Keratinocyte (primary cell): ENCODE measurements at regions not wholly inside any gene's neighbourhood (a gene's known extent, or its start where the extent isn't known, plus 50 kb on each side); places are given as distances from the start of the nearest gene placed in this dataset.

ENCODE experiments used
- DNase-seq: peaks from one replicate; pipeline ENCODE4 v3.0.0-alpha.2; 2011; ENCODE audit warnings: low read depth, missing footprints, low spot score
- FAIRE-seq: peaks from 2 replicates; lab custom pipeline; 2011; peaks lifted over from hg19 to GRCh38; lab: Jason Lieb, UNC
- H2AFZ ChIP-seq: 2 replicates; pipeline ENCODE4 v1.6.0; 2012; ENCODE audit warnings: low read length, control low read depth, inconsistent platforms; ENCODE audit not compliant: control insufficient read depth
- H3K27ac ChIP-seq: 2 replicates; pipeline ENCODE4 v1.5.1; 2011; ENCODE audit warnings: low read length; ENCODE audit not compliant: control insufficient read depth, insufficient read depth
- H3K27me3 ChIP-seq: 3 replicates; pipeline ENCODE4 v1.6.0; 2011; ENCODE audit warnings: low read length; ENCODE audit not compliant: control insufficient read depth, insufficient read depth; ENCODE audit errors: extremely low read depth
- H3K36me3 ChIP-seq, 2 experiments: 2 replicates in 1 of 2; 3 replicates in 1 of 2; pipeline ENCODE4 v1.5.1; 2011; ENCODE audit warnings: low read length in 2 of 2, mild to moderate bottlenecking in 1 of 2; ENCODE audit not compliant: control insufficient read depth in 2 of 2, insufficient read depth in 2 of 2; ENCODE audit errors: extremely low read depth in 1 of 2
- H3K4me1 ChIP-seq: 3 replicates; pipeline ENCODE4 v1.5.1; 2011; ENCODE audit warnings: low read length; ENCODE audit not compliant: control insufficient read depth, insufficient read depth; ENCODE audit errors: extremely low read depth
- H3K4me2 ChIP-seq: 3 replicates; pipeline ENCODE4 v1.6.0; 2011; ENCODE audit warnings: low read depth, low read length; ENCODE audit not compliant: control insufficient read depth, insufficient read depth; ENCODE audit errors: extremely low read depth
- H3K4me3 ChIP-seq, 3 experiments: fragments of 200-600 bp in 1 of 3; sonication (generic) in 1 of 3; 2 replicates in 2 of 3; 3 replicates in 1 of 3; pipeline ENCODE4 v1.5.1; 2011 to 2016; ENCODE audit warnings: low read length in 3 of 3, mild to moderate bottlenecking in 3 of 3, control low read depth in 2 of 3, inconsistent platforms in 1 of 3, low read depth in 1 of 3, mixed read lengths in 1 of 3, mixed run types in 1 of 3, moderate library complexity in 1 of 3; ENCODE audit not compliant: control insufficient read depth in 2 of 3, insufficient read depth in 2 of 3; ENCODE audit errors: extremely low read depth in 1 of 3
- H3K79me2 ChIP-seq: 2 replicates; pipeline ENCODE4 v1.6.0; 2012; ENCODE audit warnings: low read length; ENCODE audit not compliant: control insufficient read depth, insufficient read depth
- H3K9ac ChIP-seq: 3 replicates; pipeline ENCODE4 v1.6.0; 2011; ENCODE audit warnings: low read length; ENCODE audit not compliant: control insufficient read depth, insufficient read depth; ENCODE audit errors: extremely low read depth
- H3K9me1 ChIP-seq: 3 replicates; pipeline ENCODE4 v1.6.0; 2011; ENCODE audit warnings: low read length; ENCODE audit not compliant: control insufficient read depth, insufficient read depth; ENCODE audit errors: extremely low read depth
- H3K9me3 ChIP-seq: 2 replicates; pipeline ENCODE4 v1.5.1; 2012; ENCODE audit warnings: low read depth, low read length; ENCODE audit not compliant: control insufficient read depth
- H4K20me1 ChIP-seq: 3 replicates; pipeline ENCODE4 v1.6.0; 2011; ENCODE audit warnings: low read length; ENCODE audit not compliant: control insufficient read depth, insufficient read depth; ENCODE audit errors: extremely low read depth
- EZH2 ChIP-seq: IDR thresholded peaks from one replicate; pipeline ENCODE4 v1.6.1; 2012; ENCODE audit warnings: inconsistent platforms, mild to moderate bottlenecking, low read length, moderate library complexity
- dilution Hi-C: fragments of 300-500 bp; cut with MboI; formaldehyde crosslinking; loops from one replicate; pipeline ENCODE4 v1.7.0; 2020; ENCODE audit warnings: low sequenced_read_pairs; ENCODE audit not compliant: extremely low pct_ligation_motif_present
- TF ChIP-seq, protein P1 (sequence below), 3 experiments: IDR thresholded peaks in 1 of 3; conservative IDR thresholded peaks in 1 of 3; optimal IDR thresholded peaks in 1 of 3; 2 replicates in 2 of 3; 3 replicates in 1 of 3; pipeline versions ENCODE3 to v1.5.1; 2011; ENCODE audit warnings: low read length in 3 of 3, mild to moderate bottlenecking in 3 of 3, moderate library complexity in 2 of 3, control low read depth in 1 of 3, inconsistent platforms in 1 of 3; ENCODE audit not compliant: insufficient read depth in 2 of 3; ENCODE audit errors: extremely low read depth in 1 of 3

DNA sequence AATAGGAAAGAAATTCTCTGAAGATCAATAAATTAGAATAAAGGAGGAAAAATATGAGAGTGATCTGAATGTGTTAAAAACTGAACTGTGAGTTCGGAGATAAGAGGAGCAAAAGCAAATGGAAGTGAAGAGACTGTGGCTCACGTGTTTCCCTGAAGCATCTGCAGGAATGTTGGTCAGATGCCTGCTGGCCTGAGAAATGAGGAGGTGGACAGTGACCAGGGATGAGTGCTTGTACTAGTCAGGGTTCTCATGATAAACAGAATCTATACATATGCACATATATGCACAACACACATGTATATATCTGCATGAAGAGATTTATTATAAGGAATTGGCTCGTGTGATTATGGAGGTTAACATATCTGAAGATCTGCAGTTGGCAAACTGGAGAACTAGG is 103.4 kb upstream of the TIAM1 start:
- Histone ChIP-seq H3K9ac (no peak overlapping the region), H3K36me3 (no peaks in the 10 kb centered on the region), H3K9me1 (no peaks in the 10 kb centered on the region), H3K9me3 (no peaks in the 10 kb centered on the region), H3K4me1 (no peaks in the 10 kb centered on the region), H3K4me3 (no peak overlapping the region), H3K4me2 (no peak overlapping the region), H3K79me2 (no peaks in the 10 kb centered on the region), H3K27me3 (no peaks in the 10 kb centered on the region), H3K27ac (no peak overlapping the region), H4K20me1 (no peaks in the 10 kb centered on the region), H2AFZ (no peak overlapping the region)
- dilution Hi-C loops = no loop called here
- FAIRE-seq (no peak), DNase-seq (no peak)
- no peak for TF ChIP-seq EZH2
- TF ChIP-seq, protein P1, sequence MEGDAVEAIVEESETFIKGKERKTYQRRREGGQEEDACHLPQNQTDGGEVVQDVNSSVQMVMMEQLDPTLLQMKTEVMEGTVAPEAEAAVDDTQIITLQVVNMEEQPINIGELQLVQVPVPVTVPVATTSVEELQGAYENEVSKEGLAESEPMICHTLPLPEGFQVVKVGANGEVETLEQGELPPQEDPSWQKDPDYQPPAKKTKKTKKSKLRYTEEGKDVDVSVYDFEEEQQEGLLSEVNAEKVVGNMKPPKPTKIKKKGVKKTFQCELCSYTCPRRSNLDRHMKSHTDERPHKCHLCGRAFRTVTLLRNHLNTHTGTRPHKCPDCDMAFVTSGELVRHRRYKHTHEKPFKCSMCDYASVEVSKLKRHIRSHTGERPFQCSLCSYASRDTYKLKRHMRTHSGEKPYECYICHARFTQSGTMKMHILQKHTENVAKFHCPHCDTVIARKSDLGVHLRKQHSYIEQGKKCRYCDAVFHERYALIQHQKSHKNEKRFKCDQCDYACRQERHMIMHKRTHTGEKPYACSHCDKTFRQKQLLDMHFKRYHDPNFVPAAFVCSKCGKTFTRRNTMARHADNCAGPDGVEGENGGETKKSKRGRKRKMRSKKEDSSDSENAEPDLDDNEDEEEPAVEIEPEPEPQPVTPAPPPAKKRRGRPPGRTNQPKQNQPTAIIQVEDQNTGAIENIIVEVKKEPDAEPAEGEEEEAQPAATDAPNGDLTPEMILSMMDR (optimal IDR thresholded peaks at IDR 0.05 in 1 of 3, IDR thresholded peaks at IDR 0.05 in 1 of 3, conservative IDR thresholded peaks at IDR 0.05 in 1 of 3; ENCODE audit: extremely low read depth in 1 of 3, insufficient read depth in 2 of 3, low read length in 3 of 3) = no peak

DNA sequence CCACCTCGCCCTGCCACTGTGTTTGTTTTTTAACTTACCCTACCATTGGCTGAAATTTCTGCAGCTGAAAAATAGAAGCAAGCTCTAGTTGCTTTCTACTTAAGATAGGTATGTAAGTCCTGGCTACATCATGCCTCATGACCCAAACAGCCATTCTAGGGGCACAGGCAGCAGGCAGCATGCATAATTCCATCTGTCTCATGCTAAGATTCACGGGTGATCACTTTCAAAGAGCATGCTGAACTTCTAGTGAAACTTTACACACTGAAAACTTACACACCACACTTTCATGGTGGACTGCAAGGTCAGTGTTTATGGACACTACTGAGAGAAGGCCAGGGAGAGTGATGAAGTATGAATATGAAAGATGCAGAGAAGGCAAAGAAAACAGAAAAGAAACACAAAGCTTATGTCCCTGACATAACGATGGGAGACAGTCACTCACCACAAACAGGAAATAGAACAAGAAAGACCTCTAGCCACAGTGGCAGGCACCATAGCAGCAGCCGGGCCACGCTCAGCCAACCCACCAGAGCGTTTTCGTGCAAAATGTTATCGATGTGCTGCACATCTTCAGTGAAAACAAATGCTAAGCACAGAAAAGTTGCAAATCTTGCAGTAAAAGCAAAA is 102.3 kb upstream of the TIAM1 start:
- Histone ChIP-seq H3K27me3 (no peaks in the 10 kb centered on the region), H3K36me3 (no peaks in the 10 kb centered on the region), H2AFZ (no peak overlapping the region), H3K9me1 (no peaks in the 10 kb centered on the region), H3K4me3 (no peak overlapping the region), H3K9ac (no peak overlapping the region), H3K4me2 (no peak overlapping the region), H3K9me3 (peaks cover 1% of the 10 kb centered on the region), H4K20me1 (no peaks in the 10 kb centered on the region), H3K79me2 (no peaks in the 10 kb centered on the region), H3K27ac (no peak overlapping the region), H3K4me1 (no peaks in the 10 kb centered on the region)
- dilution Hi-C loops = no loop called here
- TF ChIP-seq, protein P1 (optimal IDR thresholded peaks at IDR 0.05 in 1 of 3, IDR thresholded peaks at IDR 0.05 in 1 of 3, conservative IDR thresholded peaks at IDR 0.05 in 1 of 3; ENCODE audit: extremely low read depth in 1 of 3, insufficient read depth in 2 of 3, low read length in 3 of 3) = no peak
- no peak for TF ChIP-seq EZH2
- no peak for DNase-seq
- no peak for FAIRE-seq
